NCI-H128 (cell line): ENCODE measurements at regions not wholly inside any gene's neighbourhood (a gene's known extent, or its start where the extent isn't known, plus 50 kb on each side); places are given as distances from the start of the nearest gene placed in this dataset.
"Not testable (repeated sequence)": the region's sequence is repeated elsewhere in the genome, so short reads cannot be mapped to it uniquely, and the experiment has no call there.

Experiments used
- DNase-seq: peaks from one replicate; lab custom pipeline; 2025; ENCODE audit not compliant: unreplicated experiment; lab: John Stamatoyannopoulos, UW

- no peak for DNase-seq
These were observed 991.5 kb upstream of the FANCL start for GRCh38 chr2:59232394-59233165.

GRCh38 chr2:59226362-59226761, 985.2 kb upstream of the FANCL start:
- DNase-seq = not testable (repeated sequence)

GRCh38 chr2:59223742-59224141, 982.6 kb upstream of the FANCL start:
- no peak for DNase-seq

GRCh38 chr2:59217360-59217759, 976.2 kb upstream of the FANCL start:
- DNase-seq = no peak

GRCh38 chr2:59206361-59206760, 965.2 kb upstream of the FANCL start:
- DNase-seq = no peak

GRCh38 chr2:59204040-59204439, 962.9 kb upstream of the FANCL start:
- no peak for DNase-seq

- no peak for DNase-seq
These were observed 955.4 kb upstream of the FANCL start for GRCh38 chr2:59196491-59196890.

- DNase-seq = no peak
These were observed 954.7 kb upstream of the FANCL start for GRCh38 chr2:59195851-59196250.

GRCh38 chr2:59191781-59192180, 950.7 kb upstream of the FANCL start:
- no peak for DNase-seq

- DNase-seq = no peak
These were observed 949.4 kb upstream of the FANCL start for GRCh38 chr2:59190518-59190917.

GRCh38 chr2:59184276-59185020, 943.3 kb upstream of the FANCL start:
- DNase-seq = no peak

- DNase-seq = no peak
These were observed 941.9 kb upstream of the FANCL start for GRCh38 chr2:59183070-59183469.

- no peak for DNase-seq
These were observed 941.1 kb upstream of the FANCL start for GRCh38 chr2:59182249-59182648.

GRCh38 chr2:59181347-59181746, 940.2 kb upstream of the FANCL start:
- no peak for DNase-seq

GRCh38 chr2:59180621-59181020, 939.5 kb upstream of the FANCL start:
- no peak for DNase-seq

GRCh38 chr2:59180111-59180510, 939.0 kb upstream of the FANCL start:
- no peak for DNase-seq

GRCh38 chr2:59177748-59178147, 936.6 kb upstream of the FANCL start:
- no peak for DNase-seq

- DNase-seq = no peak
These were observed 935.6 kb upstream of the FANCL start for GRCh38 chr2:59176737-59177136.

- DNase-seq = no peak
These were observed 933.6 kb upstream of the FANCL start for GRCh38 chr2:59174536-59175243.

- DNase-seq = no peak
These were observed 932.2 kb upstream of the FANCL start for GRCh38 chr2:59173325-59173724.

- no peak for DNase-seq
These were observed 929.9 kb upstream of the FANCL start for GRCh38 chr2:59171019-59171418.

GRCh38 chr2:59168766-59169165, 927.6 kb upstream of the FANCL start:
- DNase-seq = no peak
